ENCODE measurements at regions not wholly inside any gene's neighbourhood (a gene's known extent, or its start where the extent isn't known, plus 50 kb on each side); places are given as distances from the start of the nearest gene placed in this dataset.

DNA sequence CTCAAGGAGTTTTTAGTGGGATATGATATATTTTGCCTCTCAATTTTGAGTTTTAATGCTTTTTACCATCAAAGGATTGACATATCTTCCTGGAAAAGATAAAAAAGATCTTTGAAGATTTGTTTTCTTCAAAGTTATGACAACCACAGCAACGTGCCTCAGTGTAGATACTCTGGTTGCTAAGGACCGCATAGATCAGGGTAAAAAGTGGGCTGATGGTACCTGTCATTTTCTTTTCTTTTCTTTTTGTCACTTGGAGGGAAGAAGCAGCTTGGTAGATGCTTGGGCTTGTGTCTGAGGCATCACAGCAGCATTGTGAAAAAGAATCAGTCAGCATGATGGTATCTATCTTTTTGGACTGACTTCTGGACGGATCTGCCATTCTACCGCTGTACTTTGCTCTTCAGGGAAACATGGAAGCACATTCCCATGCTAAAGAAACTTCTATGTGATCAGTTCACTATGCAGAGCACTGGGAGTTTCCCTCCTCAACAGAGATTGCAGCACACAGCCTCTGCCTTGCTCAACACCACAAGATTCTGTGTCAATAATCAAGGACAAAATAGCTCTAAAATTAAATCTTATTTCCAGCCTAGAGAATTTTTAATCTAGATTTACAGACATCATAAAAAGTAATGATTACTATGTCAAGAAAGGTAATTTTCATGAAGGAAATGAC, 54.8 kb upstream of the SGK1 start:
- Histone ChIP-seq H2AFZ (ENCODE audit: low read depth, low read length) (peak overlapping the region; percentile 41), H3K27ac (ENCODE audit: insufficient read depth, low read depth, low read length) (no peak overlapping the region), H3K4me2 (ENCODE audit: insufficient read depth, low read length) (no peak overlapping the region), H4K20me1 (replicated peaks; ENCODE audit: control insufficient read depth, extremely low read depth, insufficient read depth, low read length) (no peaks in the 10 kb centered on the region), H3K9me1 (replicated peaks; ENCODE audit: control insufficient read depth, extremely low read depth, insufficient read depth, low read length) (no peaks in the 10 kb centered on the region), H3K4me3 (replicated peaks in 1 of 3; ENCODE audit: insufficient read depth in 1 of 3, low read depth in 1 of 3, low read length in 3 of 3) (no peak overlapping the region), H3K4me1 (ENCODE audit: control insufficient read depth, extremely low read depth, insufficient read depth, low read length) (peaks cover 9% of the 10 kb centered on the region), H3K27me3 (ENCODE audit: control insufficient read depth in 2 of 2, insufficient read depth in 2 of 2, low read length in 2 of 2) (no peaks in the 10 kb centered on the region), H3K79me2 (ENCODE audit: control insufficient read depth, insufficient read depth, low read length) (no peaks in the 10 kb centered on the region), H3K36me3 (ENCODE audit: control insufficient read depth in 2 of 2, extremely low read depth in 1 of 2, insufficient read depth in 2 of 2, low read length in 2 of 2) (no peaks in the 10 kb centered on the region), H3K9me3 (replicated peaks; ENCODE audit: control insufficient read depth, insufficient read depth, low read length) (no peaks in the 10 kb centered on the region), H3K9ac (replicated peaks; ENCODE audit: extremely low read depth, insufficient read depth, low read length) (no peak overlapping the region)
- TF ChIP-seq MYC (IDR thresholded peaks at IDR 0.05; ENCODE audit: low read depth, low read length) (no peak), FOS (IDR thresholded peaks at IDR 0.05; ENCODE audit: borderline replicate concordance, insufficient read depth, low read length) (no peak), JUN (IDR thresholded peaks at IDR 0.05; ENCODE audit: borderline replicate concordance, insufficient read depth, insufficient read length, low read depth) (no peak), GATA2 (IDR thresholded peaks at IDR 0.05; ENCODE audit: insufficient read depth, insufficient read length, low read depth, low read length) (no peak), EZH2 (IDR thresholded peaks at IDR 0.05; ENCODE audit: borderline replicate concordance, low read depth, low read length, severe bottlenecking) (no peak), POLR2AphosphoS5 (IDR thresholded peaks at IDR 0.05; ENCODE audit: insufficient read depth, low read depth, low read length) (no peak)
- peak; percentile 37 for FAIRE-seq
- POLR2A ChIA-PET = no interaction called here
- DNase-seq (ENCODE audit: low read depth, low spot score) = no peak
- intact Hi-C loops (cut with micrococcal nuclease) (loop anchor here (5.0 kb wide), 1 partner anchor 195 kb away; no protein-coding TSS in a partner anchor), dilution Hi-C loops (cut with MboI; ENCODE audit: extremely low pct_ligation_motif_present, low sequenced_read_pairs) (no loop called here)
- CTCF ChIA-PET = interaction anchor here (0.9 to 2.0 kb wide), 3 partner anchors 9 to 23 kb away, joined by 3 to 7 read pairs (median 4); no protein-coding TSS in a partner anchor
- no TSS peak for BruUV-seq (replicated peaks)

DNA sequence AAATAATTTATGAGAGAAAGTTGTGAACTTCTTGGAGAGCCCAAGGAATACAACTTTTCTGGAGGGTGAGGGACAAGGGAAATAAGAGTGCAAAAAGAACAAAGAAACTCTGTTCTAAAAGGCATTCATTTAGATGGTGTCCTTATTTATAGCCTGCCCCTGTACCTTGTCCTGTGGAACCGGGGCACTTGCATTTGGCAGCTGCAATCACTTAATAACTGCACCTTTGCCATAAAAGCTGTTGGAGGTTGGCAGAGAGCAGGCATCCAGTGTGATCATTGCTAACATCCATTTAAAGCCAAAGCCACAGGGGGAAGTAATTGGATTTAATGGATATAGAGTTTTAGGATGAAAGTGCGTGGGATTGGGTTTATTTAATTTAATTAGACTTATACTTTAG, 50.8 kb upstream of the SGK1 start:
- Histone ChIP-seq H2AFZ (ENCODE audit: low read depth, low read length) (no peak overlapping the region), H4K20me1 (replicated peaks; ENCODE audit: control insufficient read depth, extremely low read depth, insufficient read depth, low read length) (no peaks in the 10 kb centered on the region), H3K4me2 (ENCODE audit: insufficient read depth, low read length) (no peak overlapping the region), H3K4me3 (replicated peaks in 1 of 3; ENCODE audit: insufficient read depth in 1 of 3, low read depth in 1 of 3, low read length in 3 of 3) (no peak overlapping the region), H3K27me3 (ENCODE audit: control insufficient read depth in 2 of 2, insufficient read depth in 2 of 2, low read length in 2 of 2) (no peaks in the 10 kb centered on the region), H3K9me1 (replicated peaks; ENCODE audit: control insufficient read depth, extremely low read depth, insufficient read depth, low read length) (no peaks in the 10 kb centered on the region), H3K36me3 (ENCODE audit: control insufficient read depth in 2 of 2, extremely low read depth in 1 of 2, insufficient read depth in 2 of 2, low read length in 2 of 2) (no peaks in the 10 kb centered on the region), H3K9me3 (replicated peaks; ENCODE audit: control insufficient read depth, insufficient read depth, low read length) (no peaks in the 10 kb centered on the region), H3K4me1 (ENCODE audit: control insufficient read depth, extremely low read depth, insufficient read depth, low read length) (peaks cover 9% of the 10 kb centered on the region), H3K79me2 (ENCODE audit: control insufficient read depth, insufficient read depth, low read length) (no peaks in the 10 kb centered on the region), H3K9ac (replicated peaks; ENCODE audit: extremely low read depth, insufficient read depth, low read length) (no peak overlapping the region), H3K27ac (ENCODE audit: insufficient read depth, low read depth, low read length) (no peak overlapping the region)
- no TSS peak for BruUV-seq (replicated peaks)
- no peak for TF ChIP-seq JUN (IDR thresholded peaks at IDR 0.05; ENCODE audit: borderline replicate concordance, insufficient read depth, insufficient read length, low read depth)
- ChIA-PET CTCF (no interaction called here), POLR2A (no interaction called here)
- dilution Hi-C loops (cut with MboI; ENCODE audit: extremely low pct_ligation_motif_present, low sequenced_read_pairs) (no loop called here), intact Hi-C loops (cut with micrococcal nuclease) (no loop called here)
- DNase-seq (ENCODE audit: low read depth, low spot score) (no peak), FAIRE-seq (no peak)

Data from endothelial cell of umbilical vein (primary cell).